Neuronal stem cell (in vitro differentiated cells): ENCODE measurements at regions not wholly inside any gene's neighbourhood (a gene's known extent, or its start where the extent isn't known, plus 50 kb on each side); places are given as distances from the start of the nearest gene placed in this dataset.

Experiments
- DNase-seq: peaks from one replicate; pipeline ENCODE4 v3.0.0-alpha.2; 2013; ENCODE audit warnings: low spot score
- H2AFZ ChIP-seq: one replicate; pipeline ENCODE4 v1.6.1; 2013; ENCODE audit warnings: mild to moderate bottlenecking, low read length, inconsistent platforms
- H2AK5ac ChIP-seq: 2 replicates; pipeline ENCODE4 v1.6.1; 2013; ENCODE audit warnings: low read depth, mild to moderate bottlenecking, inconsistent platforms, low read length, moderate library complexity, mixed read lengths
- H2BK120ac ChIP-seq: 2 replicates; pipeline ENCODE4 v1.6.1; 2013; ENCODE audit warnings: low read depth, mild to moderate bottlenecking, inconsistent platforms, low read length, moderate library complexity, mixed read lengths
- H2BK12ac ChIP-seq: one replicate; pipeline ENCODE4 v1.6.1; 2013; ENCODE audit warnings: low read length, inconsistent platforms
- H2BK15ac ChIP-seq: 2 replicates; pipeline ENCODE4 v1.6.1; 2013; ENCODE audit warnings: mild to moderate bottlenecking, low read length, inconsistent platforms, mixed read lengths
- H2BK5ac ChIP-seq: one replicate; pipeline ENCODE4 v1.6.1; 2013; ENCODE audit warnings: inconsistent platforms, mild to moderate bottlenecking, low read length, moderate library complexity
- H3K14ac ChIP-seq: one replicate; pipeline ENCODE4 v1.6.1; 2013; ENCODE audit warnings: low read length, inconsistent platforms
- H3K18ac ChIP-seq: 2 replicates; pipeline ENCODE4 v1.6.1; 2013; ENCODE audit warnings: low read length, inconsistent platforms
- H3K23ac ChIP-seq: 2 replicates; pipeline ENCODE4 v1.6.1; 2013; ENCODE audit warnings: low read depth, mild to moderate bottlenecking, mixed read lengths, low read length, inconsistent platforms; ENCODE audit not compliant: poor library complexity
- H3K27ac ChIP-seq: replicated peaks from 3 replicates; pipeline ENCODE4 v1.5.1; 2013; ENCODE audit warnings: low read length, inconsistent platforms
- H3K27me3 ChIP-seq, 3 experiments: 2 replicates each; pipeline ENCODE4 v1.6.1; 2013; ENCODE audit warnings: low read length in 3 of 3, mild to moderate bottlenecking in 2 of 3, inconsistent platforms in 1 of 3, low read depth in 1 of 3, mixed read lengths in 1 of 3, moderate library complexity in 1 of 3; ENCODE audit not compliant: control insufficient read depth in 3 of 3, insufficient read depth in 3 of 3
- H3K36me3 ChIP-seq, 2 donors: replicated peaks in 1 of 2; 2 replicates each; pipeline ENCODE4 v1.6.1; 2013; ENCODE audit warnings: low read length in 2 of 2; ENCODE audit not compliant: control insufficient read depth in 2 of 2, insufficient read depth in 2 of 2
- H3K4ac ChIP-seq: 2 replicates; pipeline ENCODE4 v1.6.1; 2013; ENCODE audit warnings: inconsistent platforms, mild to moderate bottlenecking, low read length, moderate library complexity
- H3K4me1 ChIP-seq, 2 donors: 1 replicate in 1 of 2; 2 replicates in 1 of 2; pipeline ENCODE4 v1.6.1; 2013; ENCODE audit warnings: low read length in 2 of 2, low read depth in 1 of 2; ENCODE audit not compliant: control insufficient read depth in 2 of 2, insufficient read depth in 1 of 2
- H3K4me2 ChIP-seq: one replicate; pipeline ENCODE4 v1.6.1; 2013; ENCODE audit warnings: mild to moderate bottlenecking, low read length, inconsistent platforms; ENCODE audit not compliant: insufficient read depth, poor library complexity, severe bottlenecking
- H3K4me3 ChIP-seq, 2 donors: 2 replicates each; pipeline ENCODE4 v1.5.1; 2013; ENCODE audit warnings: low read length in 2 of 2, mild to moderate bottlenecking in 2 of 2, inconsistent platforms in 1 of 2, moderate library complexity in 1 of 2
- H3K79me1 ChIP-seq: one replicate; pipeline ENCODE4 v1.6.1; 2013; ENCODE audit warnings: low read depth, mild to moderate bottlenecking, inconsistent platforms, low read length, moderate library complexity
- H3K9ac ChIP-seq: one replicate; pipeline ENCODE4 v1.6.1; 2013; ENCODE audit warnings: mild to moderate bottlenecking, low read depth, low read length, inconsistent platforms; ENCODE audit not compliant: poor library complexity
- H3K9me3 ChIP-seq, 2 donors: replicated peaks in 1 of 2; 2 replicates each; pipeline versions ENCODE3 to v1.6.1; 2013; ENCODE audit warnings: low read length in 2 of 2, mild to moderate bottlenecking in 2 of 2, inconsistent platforms in 1 of 2, low read depth in 1 of 2, mixed read lengths in 1 of 2, moderate library complexity in 1 of 2; ENCODE audit not compliant: control insufficient read depth in 2 of 2, insufficient read depth in 1 of 2
- H4K8ac ChIP-seq: one replicate; pipeline ENCODE4 v1.6.1; 2013; ENCODE audit warnings: low read depth, mild to moderate bottlenecking, inconsistent platforms, low read length, moderate library complexity
- H4K91ac ChIP-seq: one replicate; pipeline ENCODE4 v1.6.1; 2013; ENCODE audit warnings: low read length, low read depth, mild to moderate bottlenecking, inconsistent platforms; ENCODE audit not compliant: poor library complexity
- WGBS, 2 donors: extraction: QIAGEN DNeasy Blood & Tissue Kit; methylation state at CpG; one replicate each; pipeline ENCODE4 v1.1.7; 2013; ENCODE audit warnings: missing lambda C conversion rate in 2 of 2, mixed read lengths in 1 of 2; ENCODE audit not compliant: insufficient read length in 2 of 2, insufficient replicate concordance in 1 of 2; ENCODE audit errors: extremely low coverage in 2 of 2; 5-methylcytosine and 5-hydroxymethylcytosine counted together

GRCh38 chr2:6574121-6574520 is 291.6 kb downstream of the CMPK2 start:
- H4K8ac ChIP-seq, result no peak overlapping the region
- H3K4me3 ChIP-seq, result no peak overlapping the region
- no peak overlapping the region for H3K23ac ChIP-seq
- no peak overlapping the region for H3K4ac ChIP-seq
- no peaks in the 10 kb centered on the region for H3K79me1 ChIP-seq
- no peak overlapping the region for H2AK5ac ChIP-seq
- no peak overlapping the region for H3K14ac ChIP-seq
- WGBS, 2 donors, result no CpG with 5 or more reads among the region's 2 CpGs
- H2BK120ac ChIP-seq, result no peak overlapping the region
- no peak for DNase-seq
- H2BK15ac ChIP-seq, result no peak overlapping the region
- H3K9ac ChIP-seq, result no peak overlapping the region
- H2AFZ ChIP-seq, result no peak overlapping the region
- H3K4me2 ChIP-seq, result no peak overlapping the region
- no peak overlapping the region for H2BK12ac ChIP-seq
- H2BK5ac ChIP-seq, result no peak overlapping the region
- H3K27me3 ChIP-seq, result no peaks in the 10 kb centered on the region
- no peak overlapping the region for H3K27ac ChIP-seq
- H3K9me3 ChIP-seq, result no peaks in the 10 kb centered on the region
- no peak overlapping the region for H3K18ac ChIP-seq
- H3K4me1 ChIP-seq, result peaks cover 0 to 3% of the 10 kb centered on the region in 2 donors
- no peaks in the 10 kb centered on the region for H3K36me3 ChIP-seq
- no peak overlapping the region for H4K91ac ChIP-seq

- no peak overlapping the region for H3K4ac ChIP-seq
- H3K9me3 ChIP-seq, result no peaks in the 10 kb centered on the region
- no peak overlapping the region for H4K91ac ChIP-seq
- H2BK12ac ChIP-seq, result no peak overlapping the region
- H3K23ac ChIP-seq, result no peak overlapping the region
- no peak overlapping the region for H2BK120ac ChIP-seq
- H3K4me1 ChIP-seq, result peaks cover 0 to 3% of the 10 kb centered on the region in 2 donors
- no peak for DNase-seq
- H2AK5ac ChIP-seq, result no peak overlapping the region
- no peaks in the 10 kb centered on the region for H3K79me1 ChIP-seq
- H2BK15ac ChIP-seq, result no peak overlapping the region
- H3K9ac ChIP-seq, result no peak overlapping the region
- H3K27ac ChIP-seq, result no peak overlapping the region
- H3K14ac ChIP-seq, result no peak overlapping the region
- H3K18ac ChIP-seq, result no peak overlapping the region
- no peak overlapping the region for H4K8ac ChIP-seq
- H3K4me2 ChIP-seq, result no peak overlapping the region
- H3K4me3 ChIP-seq, result no peak overlapping the region
- no peak overlapping the region for H2AFZ ChIP-seq
- no peaks in the 10 kb centered on the region for H3K27me3 ChIP-seq
- H2BK5ac ChIP-seq, result no peak overlapping the region
- H3K36me3 ChIP-seq, result no peaks in the 10 kb centered on the region
- no CpG with 5 or more reads among the region's 2 CpGs for WGBS, 2 donors
These were observed 289.4 kb downstream of the CMPK2 start for GRCh38 chr2:6576302-6576701.

- no peak overlapping the region for H3K9ac ChIP-seq
- no peaks in the 10 kb centered on the region for H3K79me1 ChIP-seq
- H3K4me2 ChIP-seq, result no peak overlapping the region
- H3K4me3 ChIP-seq, result no peak overlapping the region
- H3K23ac ChIP-seq, result no peak overlapping the region
- no peak overlapping the region for H2BK12ac ChIP-seq
- no peak overlapping the region for H2AK5ac ChIP-seq
- no peaks in the 10 kb centered on the region for H3K27me3 ChIP-seq
- no peak for DNase-seq
- no peak overlapping the region for H3K18ac ChIP-seq
- H3K36me3 ChIP-seq, result no peaks in the 10 kb centered on the region
- no peak overlapping the region for H2BK120ac ChIP-seq
- H2BK15ac ChIP-seq, result no peak overlapping the region
- H4K8ac ChIP-seq, result no peak overlapping the region
- peaks cover 0 to 3% of the 10 kb centered on the region in 2 donors for H3K4me1 ChIP-seq
- H2AFZ ChIP-seq, result no peak overlapping the region
- no peak overlapping the region for H3K27ac ChIP-seq
- no peak overlapping the region for H3K14ac ChIP-seq
- no peak overlapping the region for H2BK5ac ChIP-seq
- H3K9me3 ChIP-seq, result no peaks in the 10 kb centered on the region
- H4K91ac ChIP-seq, result no peak overlapping the region
- H3K4ac ChIP-seq, result no peak overlapping the region
- WGBS, 2 donors, result no CpG with 5 or more reads among the region's 3 CpGs
These were observed 287.7 kb downstream of the CMPK2 start for GRCh38 chr2:6577960-6578359.

GRCh38 chr2:6578416-6578815 is 287.3 kb downstream of the CMPK2 start:
- Histone ChIP-seq H3K18ac (no peak overlapping the region), H2BK5ac (no peak overlapping the region), H2BK12ac (no peak overlapping the region), H2AK5ac (no peak overlapping the region), H3K79me1 (no peaks in the 10 kb centered on the region), H4K91ac (no peak overlapping the region), H4K8ac (no peak overlapping the region), H2AFZ (no peak overlapping the region), H3K4me1 (peaks cover 0 to 3% of the 10 kb centered on the region in 2 donors), H3K27ac (no peak overlapping the region), H3K9ac (no peak overlapping the region), H3K23ac (no peak overlapping the region), H3K4me2 (no peak overlapping the region), H3K36me3 (no peaks in the 10 kb centered on the region), H3K14ac (no peak overlapping the region), H2BK120ac (no peak overlapping the region), H3K27me3 (no peaks in the 10 kb centered on the region), H3K4me3 (no peak overlapping the region), H3K4ac (no peak overlapping the region), H3K9me3 (no peaks in the 10 kb centered on the region), H2BK15ac (no peak overlapping the region)
- WGBS, 2 donors, result no CpG with 5 or more reads among the region's 4 CpGs
- DNase-seq, result no peak
